ELR (cell line): ENCODE measurements at regions not wholly inside any gene's neighbourhood (a gene's known extent, or its start where the extent isn't known, plus 50 kb on each side); places are given as distances from the start of the nearest gene placed in this dataset.

Experiments
- DNase-seq: peaks from one replicate; pipeline ENCODE4 v3.0.0-alpha.2; 2015; ENCODE audit warnings: low read depth

DNA sequence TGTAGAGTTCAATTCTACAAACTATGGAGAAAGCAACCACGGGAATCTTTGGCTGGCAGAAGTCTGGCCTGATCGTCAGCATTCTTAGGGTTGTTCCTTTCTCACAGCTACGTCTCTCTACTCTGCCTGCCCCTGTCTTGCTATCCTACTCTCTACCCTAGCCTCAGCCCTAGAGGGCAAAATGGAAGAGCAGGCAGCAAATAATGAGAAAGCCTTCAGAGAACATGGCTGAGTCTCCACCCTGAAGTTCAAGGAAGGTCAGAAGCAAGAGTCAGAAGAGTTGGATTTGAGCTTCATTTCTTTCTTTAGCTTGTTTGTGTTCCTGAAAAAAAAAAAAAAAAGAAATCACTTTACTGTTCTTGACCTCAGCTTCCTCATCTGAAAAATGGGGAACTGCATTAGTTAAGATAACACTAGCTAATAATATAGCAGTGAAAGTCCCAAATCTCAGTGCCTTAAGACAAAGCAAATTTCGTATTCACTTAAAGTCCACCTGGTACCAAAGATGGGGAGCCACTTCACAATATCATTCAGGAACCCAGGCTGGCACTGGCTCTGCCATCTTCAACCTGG, 50.2 kb upstream of the CCND2 start:
- no peak for DNase-seq

DNA sequence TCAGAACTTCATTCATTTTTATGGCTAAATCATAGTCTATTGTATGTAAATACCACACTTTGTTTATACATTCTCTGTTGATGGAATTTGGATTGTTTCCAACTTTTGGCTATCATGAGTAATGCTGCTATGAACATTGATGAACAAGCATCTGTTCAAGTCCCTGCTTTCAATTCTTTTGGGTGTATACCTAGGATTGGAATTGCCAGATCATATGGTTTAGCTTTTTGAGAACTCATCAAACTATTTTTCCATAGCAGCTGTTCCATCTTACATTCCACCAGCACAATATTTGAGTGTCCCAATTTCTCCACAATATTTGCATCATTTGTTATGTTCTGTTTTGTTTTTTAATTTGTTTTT, 52.3 kb upstream of the CCND2 start:
- peak; percentile 32 for DNase-seq

DNA sequence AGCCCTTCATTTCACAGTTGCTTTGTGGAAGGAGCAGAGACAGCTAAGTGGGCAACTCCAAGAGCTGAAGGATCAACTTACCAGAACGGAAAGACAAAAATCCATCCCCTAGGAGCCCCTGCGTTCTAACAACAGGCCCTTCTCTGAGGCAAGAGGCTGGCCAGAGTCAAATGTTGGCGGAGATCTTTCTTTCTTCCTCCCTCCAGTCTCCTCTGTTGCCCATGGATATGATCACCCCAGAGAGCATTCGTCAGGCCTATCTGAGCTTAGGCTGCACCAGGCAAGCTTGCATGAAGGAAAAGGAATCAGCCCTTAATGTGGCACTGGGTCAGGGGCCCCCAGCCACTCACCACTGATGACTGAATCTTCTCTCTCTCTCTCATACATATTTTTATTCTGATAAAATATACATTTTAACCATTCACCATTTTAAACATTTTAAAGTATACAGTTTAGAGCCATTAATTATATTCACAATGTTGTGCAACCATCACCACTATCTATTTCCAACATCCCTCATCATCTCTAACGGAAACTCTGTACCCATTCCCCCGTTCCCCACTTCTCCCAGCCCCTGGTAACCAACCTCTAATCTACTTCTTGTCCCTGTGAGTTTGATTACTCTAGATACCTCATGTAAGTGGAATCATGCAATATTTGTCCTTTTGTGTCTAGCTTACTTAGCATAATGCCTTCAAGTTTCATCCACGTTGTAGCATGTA, 52.9 kb upstream of the CCND2 start:
- DNase-seq = no peak

GRCh38 chr12:4217091-4217490, 56.5 kb upstream of the CCND2 start:
- no peak for DNase-seq

DNA sequence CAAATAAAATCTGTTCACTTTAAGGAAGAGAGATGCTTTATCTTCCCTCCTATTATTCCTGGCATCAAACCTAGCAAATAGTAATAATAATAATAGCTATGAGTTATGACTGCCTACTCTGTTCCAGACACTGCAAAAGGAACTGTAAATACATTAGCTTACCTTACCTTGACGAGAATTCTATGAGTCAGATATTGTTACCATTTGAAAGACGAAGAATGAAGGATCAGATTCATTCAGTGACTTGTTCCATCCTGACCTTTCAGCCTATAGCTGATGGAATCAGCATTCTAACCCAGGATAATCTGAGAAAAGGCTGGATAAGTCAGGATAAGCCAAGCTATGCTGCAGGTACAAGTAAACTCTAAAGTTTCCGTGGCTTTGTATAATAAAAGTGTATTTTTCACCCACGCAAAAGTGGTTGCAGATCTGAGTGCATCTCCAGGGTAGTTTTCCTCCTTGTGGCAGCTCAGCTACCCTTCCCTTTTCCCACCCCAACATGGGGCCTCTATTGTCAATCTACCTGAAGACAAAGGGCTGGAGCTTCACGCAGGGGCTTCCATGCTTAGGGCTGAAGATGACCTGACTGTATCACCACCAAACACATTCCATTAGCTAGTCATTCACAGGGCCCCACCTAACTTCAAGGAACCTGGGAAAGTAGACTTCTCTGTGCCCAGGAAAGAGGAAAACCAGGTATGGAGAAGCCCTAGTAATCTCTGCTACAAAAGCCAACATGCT, 57.2 kb upstream of the CCND2 start:
- DNase-seq = no peak

DNA sequence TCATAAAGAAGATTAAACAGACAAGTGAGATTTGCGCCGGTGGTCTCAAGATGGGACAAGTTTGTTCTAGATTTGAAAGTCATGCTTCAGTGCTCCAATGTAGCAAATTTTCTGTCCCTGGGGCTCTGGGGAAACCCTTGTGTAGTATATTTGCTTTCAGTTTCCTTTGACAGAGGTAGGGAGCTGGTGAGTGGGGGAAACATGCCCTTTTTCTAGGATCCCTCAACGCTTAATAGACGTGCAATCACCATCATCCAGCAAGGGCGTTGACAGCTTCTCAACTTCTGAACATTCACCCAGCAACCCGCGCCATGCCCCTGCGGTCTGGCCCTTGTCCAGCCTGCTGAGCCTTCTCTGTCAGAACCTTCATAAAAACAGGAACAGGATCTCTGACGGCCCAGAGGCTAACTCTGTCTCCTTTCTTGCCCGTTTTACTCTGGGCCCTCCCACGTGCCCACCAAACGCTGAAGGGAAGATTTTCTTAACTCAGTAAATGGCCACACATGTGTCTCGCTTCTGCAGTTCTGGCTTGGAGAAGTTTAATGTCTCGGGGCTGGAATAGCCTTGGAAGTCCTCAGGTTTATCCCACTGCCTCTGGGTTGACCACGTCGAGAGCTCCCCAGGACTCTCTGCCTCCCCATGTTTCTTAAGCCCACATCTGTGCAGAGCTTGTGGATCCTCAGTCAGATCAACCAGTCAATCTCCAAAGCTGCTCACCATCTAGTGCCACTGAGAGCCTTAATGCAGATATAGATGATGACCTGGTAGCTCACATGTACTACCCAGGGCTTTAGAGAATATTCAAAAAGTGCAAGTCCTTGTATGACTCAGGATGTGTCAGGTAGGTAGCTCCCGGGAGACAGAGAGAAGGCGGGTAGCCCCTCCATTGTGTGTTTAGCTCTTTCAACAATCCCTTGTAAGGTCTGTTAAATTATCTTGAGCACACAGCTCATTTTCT, 58.1 kb upstream of the CCND2 start:
- DNase-seq = peak; percentile 19

GRCh38 chr12:4214877-4215228, 58.7 kb upstream of the CCND2 start:
- no peak for DNase-seq

DNA sequence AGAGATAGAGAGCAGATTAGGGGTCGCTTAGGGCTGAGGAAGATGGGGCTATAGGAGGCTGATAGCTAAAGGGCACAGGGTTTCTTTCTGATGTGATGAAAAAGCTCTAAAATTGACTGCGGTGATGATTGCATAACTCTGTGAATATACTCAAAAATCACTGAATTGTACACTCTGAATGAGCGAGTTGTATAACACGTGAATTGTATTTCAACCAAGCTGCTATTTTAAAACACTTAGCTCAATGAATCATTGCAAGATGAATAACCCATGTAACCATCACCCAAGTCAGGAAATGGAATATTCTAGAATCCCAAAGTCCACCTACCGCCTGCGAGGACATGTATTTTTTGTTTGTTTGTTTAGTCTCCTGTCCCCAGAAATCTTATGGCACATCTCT, 60.1 kb upstream of the CCND2 start:
- DNase-seq = no peak

GRCh38 chr12:4212845-4213244, 60.7 kb upstream of the CCND2 start:
- no peak for DNase-seq

DNA sequence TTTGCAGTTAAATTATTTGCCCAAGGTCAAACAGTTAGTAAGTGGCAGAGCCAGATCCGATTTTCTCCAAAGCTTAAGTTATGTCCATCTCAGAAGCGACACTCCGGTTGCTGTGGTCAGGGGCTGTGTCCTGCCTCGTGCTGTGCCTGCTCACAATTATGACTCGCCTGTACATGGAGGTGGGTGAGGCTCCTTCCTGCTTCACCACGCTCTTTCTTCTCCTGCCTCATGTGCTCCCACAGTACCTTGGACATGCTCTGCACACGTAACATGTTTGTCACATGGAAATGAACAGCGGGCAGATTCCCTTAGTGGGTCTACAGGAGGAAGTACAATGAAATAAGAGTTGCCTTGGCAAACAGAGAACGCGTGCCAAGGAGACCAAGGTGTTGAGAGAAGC, 62.2 kb upstream of the CCND2 start:
- no peak for DNase-seq

GRCh38 chr12:4210183-4210582, 63.4 kb upstream of the CCND2 start:
- DNase-seq = no peak

GRCh38 chr12:4206470-4206869, 67.1 kb upstream of the CCND2 start:
- DNase-seq = no peak

DNA sequence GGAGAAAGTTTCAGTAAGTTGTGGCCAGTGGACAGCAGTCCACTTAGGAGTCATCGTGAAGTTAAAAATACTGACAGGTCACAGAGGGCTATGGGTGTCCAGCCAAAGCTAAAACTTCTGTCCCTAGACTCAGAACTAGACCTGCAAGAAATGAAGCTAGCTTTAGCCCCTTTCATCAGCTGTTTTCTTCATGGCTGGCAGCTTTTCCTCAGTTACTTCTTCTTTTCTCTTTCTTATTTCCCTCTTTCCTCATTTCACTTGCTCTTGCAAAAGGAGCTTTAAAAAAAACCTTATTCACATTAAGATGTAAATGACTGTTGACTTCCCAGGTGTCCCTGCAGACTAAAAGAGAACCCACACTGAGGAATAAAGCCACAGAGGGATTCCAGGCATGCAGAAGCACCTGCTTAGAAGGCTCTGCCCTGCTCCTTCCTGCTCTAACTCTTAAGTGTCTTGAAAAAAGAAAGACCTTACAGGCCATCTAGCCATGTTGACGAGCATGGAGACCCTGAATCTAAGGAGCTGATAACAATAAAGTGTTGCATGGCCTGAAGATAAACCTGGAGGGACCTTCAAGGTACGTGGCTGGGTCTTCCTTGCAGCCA, 69.7 kb upstream of the CCND2 start:
- DNase-seq = no peak

DNA sequence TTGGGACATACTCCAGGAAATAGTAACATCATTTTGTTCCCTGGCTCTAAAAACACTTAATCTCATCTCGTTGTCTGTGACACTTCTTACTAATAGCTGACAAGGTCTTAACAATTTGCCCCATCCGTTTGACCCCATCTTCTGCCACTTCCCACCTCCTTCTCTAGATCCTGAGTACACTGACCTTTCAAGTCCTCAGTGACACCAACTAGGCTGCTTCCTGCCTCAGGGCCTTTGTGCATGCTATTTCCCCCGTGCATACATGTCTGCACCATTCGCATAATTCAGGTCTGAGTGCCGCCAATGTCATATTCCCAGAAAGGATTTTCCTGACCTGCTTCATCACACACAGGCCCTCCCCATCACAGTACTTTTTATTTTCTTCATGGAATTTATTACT, 70.6 kb upstream of the CCND2 start:
- DNase-seq = no peak

DNA sequence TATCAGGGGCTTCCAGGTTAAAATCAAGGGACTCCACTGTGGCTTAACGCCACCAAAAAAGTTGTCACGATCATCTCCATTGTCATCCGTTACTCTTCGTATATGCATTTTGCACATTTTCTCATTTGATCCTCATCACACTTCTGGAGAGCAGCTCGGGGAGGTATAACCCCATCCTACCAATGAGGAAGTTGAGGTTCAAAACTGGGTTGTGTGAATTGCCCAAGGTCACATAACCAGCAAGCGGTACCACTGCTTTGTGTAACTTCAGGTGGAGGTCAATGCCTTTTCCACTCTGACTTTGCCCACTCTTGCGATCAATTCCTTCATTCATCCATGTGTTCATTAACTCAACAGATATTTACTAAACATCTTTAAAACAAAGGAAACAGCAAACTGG, 71.1 kb upstream of the CCND2 start:
- no peak for DNase-seq

DNA sequence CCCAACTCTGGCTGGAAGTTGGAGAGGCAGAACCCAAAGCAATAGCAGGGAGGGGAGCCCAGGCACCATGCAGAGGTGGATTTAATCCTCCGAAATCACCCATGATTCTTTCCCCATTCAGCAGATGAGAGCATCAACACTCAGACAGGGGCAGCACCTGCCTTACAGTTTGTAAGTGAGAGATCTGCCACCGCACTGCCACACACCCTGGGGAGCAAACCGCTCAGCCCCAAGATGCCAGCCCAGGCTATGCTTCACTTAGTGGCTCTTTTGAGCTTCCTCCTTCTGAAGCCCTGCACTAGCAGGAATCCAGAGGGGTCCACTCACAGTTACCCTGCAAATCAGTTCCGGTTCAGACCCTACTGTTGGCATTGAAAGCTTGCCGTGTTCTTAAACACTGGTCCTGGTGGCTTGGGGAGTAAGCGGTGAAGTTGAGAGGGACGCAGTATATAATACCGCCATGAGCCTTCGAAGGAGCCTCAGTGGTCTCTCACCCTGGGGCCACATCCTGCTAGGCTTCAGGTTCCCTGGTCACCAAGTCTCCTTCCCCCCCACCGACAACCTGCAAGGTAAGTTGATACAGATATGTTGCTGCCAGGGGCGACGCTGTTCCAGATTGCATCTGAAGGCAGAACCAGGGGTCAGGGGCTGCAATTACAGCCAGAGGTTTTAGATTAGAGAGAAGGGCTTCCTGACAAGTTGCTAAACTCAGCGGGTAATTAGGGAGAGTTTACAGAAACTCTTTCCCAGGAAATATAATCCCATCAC, 72.0 kb upstream of the CCND2 start:
- no peak for DNase-seq

DNA sequence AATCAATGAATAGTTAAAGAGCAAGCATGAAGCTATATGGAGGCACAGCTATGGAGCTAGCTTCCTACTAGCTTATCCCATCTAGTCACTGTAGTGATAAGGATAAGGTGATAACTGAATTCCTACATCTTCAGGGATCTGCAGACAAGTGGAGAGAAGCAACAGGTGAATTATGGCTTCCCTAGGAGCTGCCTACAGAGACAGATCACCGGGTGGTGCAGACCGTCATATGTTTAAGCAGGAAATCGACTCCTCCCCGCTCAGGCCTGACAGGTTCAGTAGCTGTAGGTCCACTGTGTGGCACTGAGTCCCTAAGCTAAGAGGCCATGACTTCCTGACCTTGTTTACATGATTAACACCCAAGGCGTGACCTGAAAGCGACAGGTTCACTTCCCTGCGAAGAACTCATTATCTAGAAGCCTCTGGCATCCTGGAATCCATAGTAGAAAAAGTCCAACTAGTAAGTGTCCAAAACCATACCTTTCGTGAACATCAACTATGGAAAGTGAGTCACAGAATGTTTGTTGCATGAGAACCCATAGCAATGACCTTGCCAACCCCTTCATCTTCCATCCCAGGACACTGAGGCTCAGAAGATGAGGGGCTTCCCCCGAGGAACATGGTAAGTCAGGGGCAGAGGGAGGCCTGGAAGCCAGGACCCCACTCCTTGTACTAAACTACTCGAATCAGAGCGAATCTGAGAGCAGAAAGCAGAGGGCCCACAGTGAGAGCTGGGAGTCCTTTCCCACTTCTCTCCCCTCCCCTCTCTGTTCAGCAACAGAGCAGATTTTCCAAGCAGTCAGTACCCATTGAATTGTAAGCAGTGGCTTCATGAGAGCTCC, 75.4 kb upstream of the CCND2 start:
- DNase-seq = no peak

- no peak for DNase-seq
Measured at GRCh38 chr12:4196805-4197420, 76.6 kb upstream of the CCND2 start.

DNA sequence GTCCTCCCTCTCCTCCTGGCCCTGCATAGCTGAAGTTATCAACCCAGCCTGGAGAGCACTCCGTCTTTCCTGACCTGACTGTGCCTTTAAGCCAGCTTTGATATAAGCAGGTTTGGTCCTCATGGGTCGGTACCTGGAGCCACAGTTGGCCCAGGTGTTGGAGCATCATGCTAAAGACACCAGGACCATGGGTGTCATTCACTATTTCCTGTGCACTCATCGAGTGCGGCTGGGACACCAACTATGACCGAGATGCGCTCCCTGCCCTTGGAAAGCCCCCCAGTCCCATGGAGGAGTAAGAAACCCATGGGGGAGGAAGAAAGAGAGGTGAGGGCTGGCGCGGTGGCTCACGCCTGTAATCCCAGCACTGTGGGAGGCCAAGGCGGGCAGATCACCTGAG, 78.9 kb upstream of the CCND2 start:
- DNase-seq = no peak

DNA sequence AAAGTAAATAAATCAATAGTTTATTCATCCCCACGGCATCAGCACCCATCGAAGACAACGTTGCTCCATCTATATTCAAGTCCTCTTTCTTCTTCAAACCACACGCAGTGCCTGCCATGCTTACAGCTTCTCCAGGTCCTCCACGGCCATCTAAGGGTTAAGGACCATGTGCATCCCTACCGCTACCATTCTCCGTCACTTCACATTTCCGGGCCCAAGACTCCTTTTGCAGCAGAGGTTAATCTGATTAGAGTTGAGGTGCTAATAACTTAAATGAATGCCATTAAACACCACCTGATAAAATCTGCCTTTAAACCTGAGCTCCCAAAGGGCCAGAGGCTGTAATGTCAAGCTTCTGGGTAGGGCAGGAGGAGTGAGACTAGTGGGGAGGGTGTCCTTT, 79.7 kb upstream of the CCND2 start:
- no peak for DNase-seq
